HEK293 (cell line): ENCODE measurements at regions not wholly inside any gene's neighbourhood (a gene's known extent, or its start where the extent isn't known, plus 50 kb on each side); places are given as distances from the start of the nearest gene placed in this dataset.

Experiments
- ATF2 ChIP-seq: fragments of 450-650 bp; formaldehyde crosslinking; IDR thresholded peaks from 2 replicates; pipeline ENCODE4 v1.5.1; 2016; ENCODE audit warnings: missing biosample characterization, missing genetic modification characterization, low read depth
- BCL11A ChIP-seq: fragments of 450-650 bp; formaldehyde crosslinking; IDR thresholded peaks from 2 replicates; pipeline ENCODE4 v1.5.1; 2016; ENCODE audit warnings: low read depth, missing biosample characterization, missing genetic modification characterization
- CTCF ChIP-seq: fragments of 450-650 bp; formaldehyde crosslinking; IDR thresholded peaks from 2 replicates; pipeline ENCODE4 v1.5.1; 2016; ENCODE audit warnings: missing biosample characterization, missing genetic modification characterization
- PATZ1 ChIP-seq: fragments of 450-650 bp; formaldehyde crosslinking; IDR thresholded peaks from 2 replicates; pipeline ENCODE4 v1.5.1; 2016; ENCODE audit warnings: missing biosample characterization, missing genetic modification characterization
- RBAK ChIP-seq: fragments of 450-650 bp; formaldehyde crosslinking; IDR thresholded peaks from 2 replicates; pipeline ENCODE4 v1.5.1; 2016; ENCODE audit warnings: missing biosample characterization, missing genetic modification characterization
- ZBTB7A ChIP-seq: fragments of 450-650 bp; formaldehyde crosslinking; IDR thresholded peaks from 2 replicates; pipeline ENCODE4 v1.5.1; 2016; ENCODE audit warnings: low read depth, missing biosample characterization, missing genetic modification characterization
- ZNF404 ChIP-seq: fragments of 450-650 bp; formaldehyde crosslinking; IDR thresholded peaks from 2 replicates; pipeline ENCODE4 v1.5.1; 2017; ENCODE audit warnings: missing biosample characterization, missing genetic modification characterization
- ZNF701 ChIP-seq: fragments of 450-650 bp; formaldehyde crosslinking; IDR thresholded peaks from 2 replicates; pipeline ENCODE4 v1.5.1; 2016; ENCODE audit warnings: missing biosample characterization, missing genetic modification characterization

GRCh38 chr16:77014441-77014840, 176.5 kb upstream of the MON1B start:
- TF ChIP-seq ZBTB7A: no peak
- no peak for TF ChIP-seq CTCF (tag by site-specific recombination)
- TF ChIP-seq ZNF404 (tag by site-specific recombination): no peak
- TF ChIP-seq BCL11A (tag by site-specific recombination): no peak
- no peak for TF ChIP-seq ZNF701 (tag by site-specific recombination)
- TF ChIP-seq ATF2: no peak
- TF ChIP-seq RBAK (tag by site-specific recombination): no peak
- TF ChIP-seq PATZ1 (tag by site-specific recombination): no peak
